ENCODE measurements at regions not wholly inside any gene's neighbourhood (a gene's known extent, or its start where the extent isn't known, plus 50 kb on each side); places are given as distances from the start of the nearest gene placed in this dataset.

- Histone ChIP-seq H3K4me3 (ENCODE audit: low read depth in 1 of 2, low read length in 1 of 2) (no peak overlapping the region), H3K27me3 (peaks cover 6% of the 10 kb centered on the region), H3K4me1 (ENCODE audit: control insufficient read depth in 1 of 2, insufficient read depth in 1 of 2, low read depth in 1 of 2, low read length in 1 of 2) (no peaks in the 10 kb centered on the region), H3K36me3 (no peaks in the 10 kb centered on the region), H3K9me3 (no peaks in the 10 kb centered on the region), H3K27ac (no peak overlapping the region)
- no peak for TF ChIP-seq CTCF (IDR thresholded peaks at IDR 0.05)
Observed at GRCh38 chr3:127408022-127408683, 120.3 kb upstream of the PRR20G start.

GRCh38 chr3:127407026-127407939 is 119.4 kb upstream of the PRR20G start:
- Histone ChIP-seq H3K27ac (no peak overlapping the region), H3K4me1 (ENCODE audit: control insufficient read depth in 1 of 2, insufficient read depth in 1 of 2, low read depth in 1 of 2, low read length in 1 of 2) (no peaks in the 10 kb centered on the region), H3K27me3 (peaks cover 3% of the 10 kb centered on the region), H3K4me3 (ENCODE audit: low read depth in 1 of 2, low read length in 1 of 2) (no peak overlapping the region), H3K36me3 (no peaks in the 10 kb centered on the region), H3K9me3 (no peaks in the 10 kb centered on the region)
- TF ChIP-seq CTCF (IDR thresholded peaks at IDR 0.05), result no peak

GRCh38 chr3:127406309-127407025 is 118.6 kb upstream of the PRR20G start:
- H3K27ac ChIP-seq, result no peak overlapping the region

GRCh38 chr3:127405791-127406190 is 117.9 kb upstream of the PRR20G start:
- no peaks in the 10 kb centered on the region for H3K4me1 ChIP-seq (ENCODE audit: control insufficient read depth in 1 of 2, insufficient read depth in 1 of 2, low read depth in 1 of 2, low read length in 1 of 2)
- no peak overlapping the region for H3K27ac ChIP-seq
- H3K4me3 ChIP-seq (ENCODE audit: low read depth in 1 of 2, low read length in 1 of 2), result no peak overlapping the region
- no peaks in the 10 kb centered on the region for H3K9me3 ChIP-seq
- peaks cover 10% of the 10 kb centered on the region for H3K27me3 ChIP-seq
- H3K36me3 ChIP-seq, result no peaks in the 10 kb centered on the region
- no peak for TF ChIP-seq CTCF (IDR thresholded peaks at IDR 0.05)

More at GRCh38 chr3:127406309-127407025, 118.6 kb upstream of the PRR20G start:
- Histone ChIP-seq H3K4me3 (ENCODE audit: low read depth in 1 of 2, low read length in 1 of 2) (no peak overlapping the region), H3K4me1 (ENCODE audit: control insufficient read depth in 1 of 2, insufficient read depth in 1 of 2, low read depth in 1 of 2, low read length in 1 of 2) (no peaks in the 10 kb centered on the region), H3K36me3 (no peaks in the 10 kb centered on the region), H3K27me3 (peaks cover 5% of the 10 kb centered on the region), H3K9me3 (no peaks in the 10 kb centered on the region)
- TF ChIP-seq CTCF (IDR thresholded peaks at IDR 0.05), result no peak

GRCh38 chr3:127405010-127405598 is 117.3 kb upstream of the PRR20G start:
- Histone ChIP-seq H3K27me3 (peaks cover 10% of the 10 kb centered on the region), H3K4me3 (ENCODE audit: low read depth in 1 of 2, low read length in 1 of 2) (no peak overlapping the region), H3K27ac (no peak overlapping the region), H3K36me3 (no peaks in the 10 kb centered on the region), H3K9me3 (no peaks in the 10 kb centered on the region), H3K4me1 (ENCODE audit: control insufficient read depth in 1 of 2, insufficient read depth in 1 of 2, low read depth in 1 of 2, low read length in 1 of 2) (no peaks in the 10 kb centered on the region)
- TF ChIP-seq CTCF (IDR thresholded peaks at IDR 0.05), result no peak

All from neutrophil (primary cell).